ENCODE measurements at regions not wholly inside any gene's neighbourhood (a gene's known extent, or its start where the extent isn't known, plus 50 kb on each side); places are given as distances from the start of the nearest gene placed in this dataset.

DNA sequence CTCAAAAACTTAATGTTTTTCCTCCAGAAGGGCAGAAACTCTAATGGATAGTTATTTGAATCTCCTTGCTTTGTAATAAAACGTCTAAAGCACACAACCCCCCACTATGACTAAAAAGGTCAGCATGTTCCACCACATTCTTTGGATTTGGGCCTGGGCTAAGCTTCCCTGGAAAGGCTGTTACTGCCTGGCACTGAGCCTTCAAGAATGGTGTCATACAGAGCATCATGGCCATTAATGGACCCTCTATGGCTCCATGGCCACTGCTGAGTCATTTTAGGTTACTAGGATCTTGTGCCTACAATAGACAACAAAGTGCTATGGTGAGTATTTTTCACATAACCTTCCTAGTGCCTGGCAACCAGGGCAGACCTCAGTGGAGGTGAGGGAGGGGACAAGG lies 242.6 kb upstream of the FAT3 start:
- Mint-ChIP-seq H3K27me3 (ENCODE audit: insufficient read depth, unreplicated experiment) (no peaks in the 10 kb centered on the region), H3K9me3 (ENCODE audit: unreplicated experiment) (no peaks in the 10 kb centered on the region), H3K4me3 (ENCODE audit: unreplicated experiment) (no peak overlapping the region), H3K27ac (ENCODE audit: unreplicated experiment) (no peak overlapping the region), H3K4me1 (ENCODE audit: low read depth, unreplicated experiment) (no peaks in the 10 kb centered on the region), H3K36me3 (ENCODE audit: insufficient read depth, unreplicated experiment) (no peaks in the 10 kb centered on the region)
- POLR2A ChIA-PET: no interaction called here
- Histone ChIP-seq H3K4me1 (no peaks in the 10 kb centered on the region), H3K27me3 (replicated peaks; ENCODE audit: control insufficient read depth, insufficient read depth, low read length) (no peaks in the 10 kb centered on the region), H3K9me3 (no peaks in the 10 kb centered on the region), H3K4me3 (ENCODE audit: low read depth, low read length) (no peak overlapping the region), H3K36me3 (ENCODE audit: control insufficient read depth, insufficient read depth, low read length) (no peaks in the 10 kb centered on the region)
- no peak for TF ChIP-seq CTCF (IDR thresholded peaks at IDR 0.05; ENCODE audit: insufficient read depth in 1 of 2, low read depth in 1 of 2, low read length in 1 of 2, severe bottlenecking in 1 of 2, unreplicated experiment in 1 of 2)
- no peak for DNase-seq
- no TSS peak for BruUV-seq (replicated peaks)
- intact Hi-C loops (cut with micrococcal nuclease; ENCODE audit: unreplicated experiment): loop anchor here (1.0 kb wide), 1 partner anchor 16 kb away; no protein-coding TSS in a partner anchor
- CTCF ChIA-PET: no interaction called here

DNA sequence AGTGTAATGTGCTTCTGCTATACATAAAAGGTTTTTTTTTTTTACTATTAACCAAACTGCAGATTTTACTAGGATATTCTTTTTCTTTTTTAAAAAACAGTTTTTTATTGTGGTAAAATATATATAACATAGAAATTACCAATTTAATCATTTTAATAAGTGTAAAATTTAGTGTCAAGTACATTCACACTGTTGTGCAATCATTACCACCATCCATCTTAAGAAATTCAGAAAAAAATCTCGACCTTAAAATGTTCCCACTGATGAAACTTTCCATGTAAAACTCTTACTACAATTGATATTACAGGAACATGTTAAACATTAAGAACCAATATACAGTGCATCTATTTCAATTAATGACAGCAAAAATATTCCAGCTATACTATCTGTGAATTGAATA lies 244.8 kb upstream of the FAT3 start:
- TF ChIP-seq CTCF (IDR thresholded peaks at IDR 0.05; ENCODE audit: insufficient read depth in 1 of 2, low read depth in 1 of 2, low read length in 1 of 2, severe bottlenecking in 1 of 2, unreplicated experiment in 1 of 2): no peak
- Histone ChIP-seq H3K9me3 (no peaks in the 10 kb centered on the region), H3K27me3 (replicated peaks; ENCODE audit: control insufficient read depth, insufficient read depth, low read length) (no peaks in the 10 kb centered on the region), H3K4me1 (no peaks in the 10 kb centered on the region), H3K4me3 (ENCODE audit: low read depth, low read length) (no peak overlapping the region), H3K36me3 (ENCODE audit: control insufficient read depth, insufficient read depth, low read length) (no peaks in the 10 kb centered on the region)
- DNase-seq: no peak
- POLR2A ChIA-PET: no interaction called here
- CTCF ChIA-PET: no interaction called here
- Mint-ChIP-seq H3K27me3 (ENCODE audit: insufficient read depth, unreplicated experiment) (no peaks in the 10 kb centered on the region), H3K9me3 (ENCODE audit: unreplicated experiment) (no peaks in the 10 kb centered on the region), H3K4me1 (ENCODE audit: low read depth, unreplicated experiment) (no peaks in the 10 kb centered on the region), H3K36me3 (ENCODE audit: insufficient read depth, unreplicated experiment) (no peaks in the 10 kb centered on the region), H3K27ac (ENCODE audit: unreplicated experiment) (no peak overlapping the region), H3K4me3 (ENCODE audit: unreplicated experiment) (no peak overlapping the region)
- intact Hi-C loops (cut with micrococcal nuclease; ENCODE audit: unreplicated experiment): no loop called here
- no TSS peak for BruUV-seq (replicated peaks)

- no peaks in the 10 kb centered on the region for H3K9me3 ChIP-seq
- POLR2A ChIA-PET: interaction anchor here (0.7 kb wide), 1 partner anchor 9 kb away, joined by 3 read pairs; no protein-coding TSS in a partner anchor
- H3K4me1 Mint-ChIP-seq (ENCODE audit: low read depth, unreplicated experiment): no peaks in the 10 kb centered on the region
- no peaks in the 10 kb centered on the region for H3K4me1 ChIP-seq
- CTCF ChIA-PET: no interaction called here
- intact Hi-C loops (cut with micrococcal nuclease; ENCODE audit: unreplicated experiment): no loop called here
- no TSS peak for BruUV-seq (replicated peaks)
- no peaks in the 10 kb centered on the region for H3K27me3 Mint-ChIP-seq (ENCODE audit: insufficient read depth, unreplicated experiment)
- no peaks in the 10 kb centered on the region for H3K27me3 ChIP-seq (replicated peaks; ENCODE audit: control insufficient read depth, insufficient read depth, low read length)
- H3K36me3 ChIP-seq (ENCODE audit: control insufficient read depth, insufficient read depth, low read length): no peaks in the 10 kb centered on the region
- TF ChIP-seq CTCF (IDR thresholded peaks at IDR 0.05; ENCODE audit: insufficient read depth in 1 of 2, low read depth in 1 of 2, low read length in 1 of 2, severe bottlenecking in 1 of 2, unreplicated experiment in 1 of 2): no peak
- H3K4me3 ChIP-seq (ENCODE audit: low read depth, low read length): no peak overlapping the region
- H3K4me3 Mint-ChIP-seq (ENCODE audit: unreplicated experiment): no peak overlapping the region
- no peak for DNase-seq
- H3K36me3 Mint-ChIP-seq (ENCODE audit: insufficient read depth, unreplicated experiment): no peaks in the 10 kb centered on the region
- no peak overlapping the region for H3K27ac Mint-ChIP-seq (ENCODE audit: unreplicated experiment)
- H3K9me3 Mint-ChIP-seq (ENCODE audit: unreplicated experiment): no peaks in the 10 kb centered on the region
Measured at GRCh38 chr11:91978747-91979146, 245.9 kb upstream of the FAT3 start.

All from Caco-2 (cell line).